ENCODE measurements at regions not wholly inside any gene's neighbourhood (a gene's known extent, or its start where the extent isn't known, plus 50 kb on each side); places are given as distances from the start of the nearest gene placed in this dataset.

GRCh38 chr3:182603501-182603900 lies 189.8 kb upstream of the ATP11B start:
- TF ChIP-seq, protein P1, sequence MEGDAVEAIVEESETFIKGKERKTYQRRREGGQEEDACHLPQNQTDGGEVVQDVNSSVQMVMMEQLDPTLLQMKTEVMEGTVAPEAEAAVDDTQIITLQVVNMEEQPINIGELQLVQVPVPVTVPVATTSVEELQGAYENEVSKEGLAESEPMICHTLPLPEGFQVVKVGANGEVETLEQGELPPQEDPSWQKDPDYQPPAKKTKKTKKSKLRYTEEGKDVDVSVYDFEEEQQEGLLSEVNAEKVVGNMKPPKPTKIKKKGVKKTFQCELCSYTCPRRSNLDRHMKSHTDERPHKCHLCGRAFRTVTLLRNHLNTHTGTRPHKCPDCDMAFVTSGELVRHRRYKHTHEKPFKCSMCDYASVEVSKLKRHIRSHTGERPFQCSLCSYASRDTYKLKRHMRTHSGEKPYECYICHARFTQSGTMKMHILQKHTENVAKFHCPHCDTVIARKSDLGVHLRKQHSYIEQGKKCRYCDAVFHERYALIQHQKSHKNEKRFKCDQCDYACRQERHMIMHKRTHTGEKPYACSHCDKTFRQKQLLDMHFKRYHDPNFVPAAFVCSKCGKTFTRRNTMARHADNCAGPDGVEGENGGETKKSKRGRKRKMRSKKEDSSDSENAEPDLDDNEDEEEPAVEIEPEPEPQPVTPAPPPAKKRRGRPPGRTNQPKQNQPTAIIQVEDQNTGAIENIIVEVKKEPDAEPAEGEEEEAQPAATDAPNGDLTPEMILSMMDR (IDR thresholded peaks at IDR 0.05; ENCODE audit: low read depth, low read length, poor library complexity, severe bottlenecking) = no peak
- no peak for TF ChIP-seq EZH2phosphoT487 (IDR thresholded peaks at IDR 0.05; ENCODE audit: borderline replicate concordance, low read length)
